ENCODE measurements at regions not wholly inside any gene's neighbourhood (a gene's known extent, or its start where the extent isn't known, plus 50 kb on each side); places are given as distances from the start of the nearest gene placed in this dataset.

GRCh38 chr10:108471420-108471819 is 1306.9 kb upstream of the SORCS1 start:
- Mint-ChIP-seq H3K36me3 (ENCODE audit: insufficient read depth in 1 of 3, low read depth in 3 of 3) (peaks cover 0 to 4% (median 1%) of the 10 kb centered on the region in 3 experiments; a peak in 4 of 7 replicates), H3K9me3 (peaks cover 13 to 21% of the 10 kb centered on the region in 2 experiments), H3K4me3 (no peak overlapping the region), H3K27ac (no peak overlapping the region), H3K4me1 (no peaks in the 10 kb centered on the region), H3K27me3 (ENCODE audit: low read depth) (peaks cover 24% of the 10 kb centered on the region)
- no peak for TF ChIP-seq CTCF (conservative IDR thresholded peaks at IDR 0.05)
- Histone ChIP-seq H3K14ac (ENCODE audit: insufficient read depth, low read length) (no peak overlapping the region), H2BK12ac (ENCODE audit: insufficient read length, low read depth, low read length) (no peak overlapping the region), H3K79me2 (ENCODE audit: insufficient read depth, low read length) (no peaks in the 10 kb centered on the region), H3K4me1 (ENCODE audit: insufficient read depth, low read length) (no peaks in the 10 kb centered on the region), H4K20me1 (ENCODE audit: control insufficient read depth, insufficient read depth, insufficient read length) (no peaks in the 10 kb centered on the region), H3T11ph (ENCODE audit: low read length) (no peak overlapping the region), H2AFZ (ENCODE audit: low read length) (no peak overlapping the region), H3K4me2 (ENCODE audit: insufficient read depth, insufficient read length, low read length) (no peak overlapping the region), H4K91ac (ENCODE audit: insufficient read length, low read depth, low read length) (no peak overlapping the region), H2BK15ac (ENCODE audit: low read depth, low read length) (no peak overlapping the region), H2BK20ac (ENCODE audit: low read depth, low read length, poor library complexity, severe bottlenecking) (no peak overlapping the region), H3K27ac (ENCODE audit: insufficient read length, low read depth, low read length) (no peak overlapping the region), H3K79me1 (ENCODE audit: insufficient read depth, low read depth, low read length, poor library complexity, severe bottlenecking) (no peaks in the 10 kb centered on the region), H3K27me3 (ENCODE audit: insufficient read depth, low read length) (peaks cover 2% of the 10 kb centered on the region; the same call in 1 of the 2 replicates), H3K9ac (ENCODE audit: extremely low read depth, insufficient read length, low read length) (no peak overlapping the region), H3K23me2 (ENCODE audit: insufficient read length, low read depth, low read length, poor library complexity, severe bottlenecking) (no peaks in the 10 kb centered on the region), H2BK120ac (ENCODE audit: low read depth, low read length, poor library complexity, severe bottlenecking) (no peak overlapping the region), H2AK5ac (ENCODE audit: insufficient read length, low read length) (no peak overlapping the region), H3K18ac (ENCODE audit: insufficient read length, low read depth, low read length) (no peak overlapping the region), H2BK5ac (ENCODE audit: insufficient read length, low read length) (no peak overlapping the region), H3K56ac (ENCODE audit: insufficient read length, low read depth, low read length) (no peak overlapping the region), H4K8ac (replicated peaks; ENCODE audit: insufficient read length, low read depth, low read length) (no peak overlapping the region), H4K5ac (ENCODE audit: insufficient read length, low read depth, low read length) (no peak overlapping the region), H3K23ac (ENCODE audit: insufficient read length, low read depth, low read length) (no peak overlapping the region), H3K9me3 (ENCODE audit: control insufficient read depth, low read depth, low read length) (no peaks in the 10 kb centered on the region), H3K4ac (ENCODE audit: low read depth, low read length) (no peak overlapping the region)
- DNase-seq = no peak
- WGBS (ENCODE audit: extremely low coverage, insufficient read length, low lambda C conversion rate) = no CpG with 5 or more reads among the region's 1 CpG

Measured in H9 (cell line).